Epithelial cell of esophagus (primary cell): ENCODE measurements at regions not wholly inside any gene's neighbourhood (a gene's known extent, or its start where the extent isn't known, plus 50 kb on each side); places are given as distances from the start of the nearest gene placed in this dataset.

ENCODE experiments used
- DNase-seq: peaks from one replicate; pipeline ENCODE4 v3.0.0; 2010; ENCODE audit warnings: low read depth
- H3K4me3 ChIP-seq: 2 replicates; pipeline ENCODE4 v1.5.1; 2011; ENCODE audit warnings: mild to moderate bottlenecking, low read length, control low read depth
- TF ChIP-seq, protein P1 (sequence below): IDR thresholded peaks from 2 replicates; pipeline ENCODE4 v1.5.1; 2011; ENCODE audit warnings: low read depth, mild to moderate bottlenecking, low read length, control low read depth, inconsistent platforms; ENCODE audit not compliant: insufficient read depth; ENCODE audit errors: missing control alignments

- DNase-seq, result no peak
- no peak overlapping the region for H3K4me3 ChIP-seq
- TF ChIP-seq, protein P1, sequence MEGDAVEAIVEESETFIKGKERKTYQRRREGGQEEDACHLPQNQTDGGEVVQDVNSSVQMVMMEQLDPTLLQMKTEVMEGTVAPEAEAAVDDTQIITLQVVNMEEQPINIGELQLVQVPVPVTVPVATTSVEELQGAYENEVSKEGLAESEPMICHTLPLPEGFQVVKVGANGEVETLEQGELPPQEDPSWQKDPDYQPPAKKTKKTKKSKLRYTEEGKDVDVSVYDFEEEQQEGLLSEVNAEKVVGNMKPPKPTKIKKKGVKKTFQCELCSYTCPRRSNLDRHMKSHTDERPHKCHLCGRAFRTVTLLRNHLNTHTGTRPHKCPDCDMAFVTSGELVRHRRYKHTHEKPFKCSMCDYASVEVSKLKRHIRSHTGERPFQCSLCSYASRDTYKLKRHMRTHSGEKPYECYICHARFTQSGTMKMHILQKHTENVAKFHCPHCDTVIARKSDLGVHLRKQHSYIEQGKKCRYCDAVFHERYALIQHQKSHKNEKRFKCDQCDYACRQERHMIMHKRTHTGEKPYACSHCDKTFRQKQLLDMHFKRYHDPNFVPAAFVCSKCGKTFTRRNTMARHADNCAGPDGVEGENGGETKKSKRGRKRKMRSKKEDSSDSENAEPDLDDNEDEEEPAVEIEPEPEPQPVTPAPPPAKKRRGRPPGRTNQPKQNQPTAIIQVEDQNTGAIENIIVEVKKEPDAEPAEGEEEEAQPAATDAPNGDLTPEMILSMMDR, result no peak
Observed at GRCh38 chr3:88921986-88922385, 185.4 kb upstream of the EPHA3 start.

DNA sequence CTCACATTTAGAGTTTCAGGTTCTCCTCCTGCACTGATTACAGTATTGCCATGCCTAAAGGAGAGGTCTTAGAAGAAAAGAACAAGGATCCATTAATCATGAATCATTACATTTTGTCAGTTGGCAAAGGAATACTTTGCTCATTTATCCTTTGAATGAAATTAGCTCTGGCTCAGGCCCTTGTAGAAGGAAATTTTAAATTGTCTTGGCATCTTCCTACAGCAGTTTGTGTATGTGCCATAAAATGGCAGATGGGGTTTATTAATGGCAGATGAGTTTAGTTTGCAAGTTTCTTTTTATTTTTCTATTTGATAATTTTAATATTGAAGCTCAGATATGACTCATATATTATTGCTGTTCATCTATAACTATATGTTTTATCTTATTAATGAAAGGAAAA lies 181.2 kb upstream of the EPHA3 start:
- TF ChIP-seq, protein P1, result no peak
- H3K4me3 ChIP-seq, result no peak overlapping the region
- no peak for DNase-seq

GRCh38 chr3:88930611-88931010 lies 176.8 kb upstream of the EPHA3 start:
- TF ChIP-seq, protein P1, result no peak
- no peak for DNase-seq
- H3K4me3 ChIP-seq, result no peak overlapping the region

DNA sequence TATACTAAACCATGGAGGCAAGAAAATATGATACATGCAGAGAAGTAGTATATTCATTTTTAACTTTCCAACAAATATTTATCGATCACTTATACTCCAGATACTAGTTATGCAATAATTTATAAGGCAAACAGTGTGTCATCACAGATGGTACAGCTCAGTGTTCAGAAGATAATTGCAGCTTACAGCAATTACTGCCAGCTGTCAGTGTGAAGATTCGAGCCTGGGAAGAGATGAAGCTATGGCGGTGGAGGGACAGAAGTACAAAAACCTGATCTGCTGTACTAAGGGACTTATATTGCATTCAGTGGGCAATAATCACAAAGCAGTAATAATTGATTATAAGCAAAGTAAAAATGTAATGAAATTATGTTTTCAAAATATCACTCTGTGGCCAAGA lies 170.6 kb upstream of the EPHA3 start:
- H3K4me3 ChIP-seq, result no peak overlapping the region
- DNase-seq, result no peak
- TF ChIP-seq, protein P1, result no peak

GRCh38 chr3:88940296-88940695 lies 167.1 kb upstream of the EPHA3 start:
- TF ChIP-seq, protein P1, result no peak
- no peak overlapping the region for H3K4me3 ChIP-seq

GRCh38 chr3:88947013-88947412 lies 160.4 kb upstream of the EPHA3 start:
- TF ChIP-seq, protein P1, result no peak
- H3K4me3 ChIP-seq, result no peak overlapping the region
- no peak for DNase-seq

More at GRCh38 chr3:88940296-88940695, 167.1 kb upstream of the EPHA3 start:
- DNase-seq, result no peak

DNA sequence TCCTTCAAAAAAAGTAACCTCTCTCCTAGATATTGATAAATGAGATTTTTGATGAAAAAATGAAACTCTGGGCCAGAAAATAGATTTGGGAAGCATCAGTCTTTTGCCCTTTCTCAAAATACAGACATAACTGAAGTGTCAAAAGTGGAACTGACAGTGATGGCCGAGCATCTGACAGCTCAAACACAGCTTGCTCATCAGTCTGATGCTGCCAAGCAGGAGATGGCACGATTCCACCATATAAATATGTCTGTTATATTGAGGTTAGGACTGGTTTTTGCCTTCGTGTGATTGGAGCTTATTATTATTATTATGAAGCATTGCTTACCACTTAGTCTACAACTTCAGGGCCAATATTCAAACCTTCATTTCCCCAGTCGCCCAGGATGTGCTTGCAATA lies 152.6 kb upstream of the EPHA3 start:
- no peak for DNase-seq
- H3K4me3 ChIP-seq, result no peak overlapping the region
- TF ChIP-seq, protein P1, result no peak
